IMR-90 (cell line): ENCODE measurements at regions not wholly inside any gene's neighbourhood (a gene's known extent, or its start where the extent isn't known, plus 50 kb on each side); places are given as distances from the start of the nearest gene placed in this dataset.

Experiments
- ATAC-seq: fragments of 200-7000 bp; cut with Tn5 transposase; 2 replicates; pipeline ENCODE4 v1.9.1; 2020; ENCODE audit warnings: low read depth, mild to moderate bottlenecking, moderate library complexity
- BruUV-seq: library from RNA; stranded (reverse); fragments of 400-500 nt; replicated peaks from 2 replicates; lab custom pipeline; 2021; lab: Mats Ljungman, UMichigan
- CTCF ChIA-PET: fragments of 300-600 bp; formaldehyde crosslinking; extraction: SDS; loops from one replicate; lab custom pipeline; 2021; ENCODE audit warnings: antibody characterized with exemption; lab: Yijun Ruan, JAX
- POLR2A ChIA-PET: fragments of 300-600 bp; sonication (Branson Sonifier 250); formaldehyde crosslinking; loops from one replicate; lab custom pipeline; 2022; ENCODE audit warnings: antibody characterized with exemption; ENCODE audit not compliant: unreplicated experiment; lab: Charles Lee
- DNase-seq: peaks from one replicate; pipeline ENCODE4 v3.0.0; 2013
- H2AFZ ChIP-seq: replicated peaks from 2 replicates; pipeline ENCODE3; 2013; ENCODE audit warnings: low read length, mild to moderate bottlenecking; ENCODE audit not compliant: poor library complexity
- H2AK5ac ChIP-seq: 2 replicates; pipeline ENCODE4 v1.6.1; 2013; ENCODE audit warnings: low read depth, low read length, inconsistent platforms
- H2AK9ac ChIP-seq: replicated peaks from 2 replicates; pipeline ENCODE3; 2013; ENCODE audit warnings: mild to moderate bottlenecking, low read depth, low read length, moderate library complexity; ENCODE audit not compliant: poor library complexity
- H2BK120ac ChIP-seq: 2 replicates; pipeline ENCODE4 v1.6.1; 2013; ENCODE audit warnings: low read depth, low read length, inconsistent platforms
- H2BK15ac ChIP-seq: 3 replicates; pipeline ENCODE4 v1.6.1; 2013; ENCODE audit warnings: low read depth, low read length, inconsistent platforms
- H2BK20ac ChIP-seq: 2 replicates; pipeline ENCODE4 v1.6.1; 2013; ENCODE audit warnings: low read depth, mild to moderate bottlenecking, inconsistent platforms, low read length, moderate library complexity
- H2BK5ac ChIP-seq: 2 replicates; pipeline ENCODE4 v1.6.1; 2013; ENCODE audit warnings: mild to moderate bottlenecking, low read depth, low read length, inconsistent platforms; ENCODE audit not compliant: poor library complexity, severe bottlenecking
- H3K14ac ChIP-seq: replicated peaks from 2 replicates; pipeline ENCODE4 v1.6.1; 2013; ENCODE audit warnings: low read depth, low read length, inconsistent platforms
- H3K18ac ChIP-seq: 2 replicates; pipeline ENCODE4 v1.6.1; 2013; ENCODE audit warnings: low read depth, low read length, control low read depth
- H3K23ac ChIP-seq: 2 replicates; pipeline ENCODE4 v1.6.1; 2013; ENCODE audit warnings: low read depth, low read length, inconsistent platforms
- H3K27ac ChIP-seq: 2 replicates; pipeline ENCODE4 v1.5.1; 2013; ENCODE audit warnings: mild to moderate bottlenecking, control low read depth, low read length; ENCODE audit not compliant: insufficient read depth
- H3K27me3 ChIP-seq: 2 replicates; pipeline ENCODE4 v1.6.1; 2013; ENCODE audit warnings: low read length; ENCODE audit not compliant: control insufficient read depth, insufficient read depth
- H3K36me3 ChIP-seq: 2 replicates; pipeline ENCODE4 v1.6.1; 2013; ENCODE audit warnings: low read length, mixed read lengths; ENCODE audit not compliant: control insufficient read depth, insufficient read depth
- H3K4ac ChIP-seq: 2 replicates; pipeline ENCODE4 v1.6.1; 2013; ENCODE audit warnings: low read depth, low read length, inconsistent platforms
- H3K4me1 ChIP-seq: 2 replicates; pipeline ENCODE4 v1.6.1; 2013; ENCODE audit warnings: low read length, mixed read lengths; ENCODE audit not compliant: control insufficient read depth, insufficient read depth
- H3K4me2 ChIP-seq: 2 replicates; pipeline ENCODE4 v1.6.1; 2013; ENCODE audit warnings: low read depth, mild to moderate bottlenecking, control low read depth, low read length, moderate library complexity
- H3K4me3 ChIP-seq: 2 replicates; pipeline ENCODE4 v1.5.1; 2013; ENCODE audit warnings: low read depth, mild to moderate bottlenecking, control low read depth, low read length, moderate library complexity; ENCODE audit not compliant: insufficient read depth
- H3K56ac ChIP-seq: 2 replicates; pipeline ENCODE4 v1.6.1; 2013; ENCODE audit warnings: low read length, inconsistent platforms; ENCODE audit not compliant: insufficient read depth; ENCODE audit errors: extremely low read depth
- H3K79me1 ChIP-seq, 2 experiments: 2 replicates each; pipeline ENCODE4 v1.6.1; 2013; ENCODE audit warnings: low read length in 2 of 2, inconsistent platforms in 1 of 2, low read depth in 1 of 2
- H3K9ac ChIP-seq: 2 replicates; pipeline ENCODE4 v1.6.1; 2013; ENCODE audit warnings: low read depth, low read length, control low read depth
- H3K9me1 ChIP-seq: 2 replicates; pipeline ENCODE4 v1.6.1; 2013; ENCODE audit warnings: low read length, inconsistent platforms; ENCODE audit not compliant: insufficient read depth
- H3K9me3 ChIP-seq: 2 replicates; pipeline ENCODE4 v1.6.1; 2013; ENCODE audit warnings: low read length; ENCODE audit not compliant: control insufficient read depth, insufficient read depth
- H4K20me1 ChIP-seq: 2 replicates; pipeline ENCODE4 v1.6.1; 2013; ENCODE audit warnings: low read length, inconsistent platforms; ENCODE audit not compliant: insufficient read depth
- H4K5ac ChIP-seq: 2 replicates; pipeline ENCODE4 v1.6.1; 2013; ENCODE audit warnings: mild to moderate bottlenecking, low read depth, low read length, control low read depth
- H4K8ac ChIP-seq, 2 experiments: 2 replicates each; pipeline ENCODE4 v1.6.1; 2013; ENCODE audit warnings: low read depth in 2 of 2, low read length in 2 of 2, control low read depth in 1 of 2, inconsistent platforms in 1 of 2
- H4K91ac ChIP-seq: 2 replicates; pipeline ENCODE4 v1.6.1; 2013; ENCODE audit warnings: low read depth, low read length, inconsistent platforms; ENCODE audit not compliant: insufficient read depth
- BHLHE40 ChIP-seq: fragments of 150-350 bp; IDR thresholded peaks from 2 replicates; pipeline ENCODE4 v1.6.1; 2016; ENCODE audit warnings: mild to moderate bottlenecking, low read depth, low read length
- CHD1 ChIP-seq: IDR thresholded peaks from 2 replicates; pipeline ENCODE4 v1.6.1; 2012; ENCODE audit warnings: low read depth, low read length, improper control_type of control experiment
- CTCF ChIP-seq: conservative IDR thresholded peaks from 2 replicates; pipeline ENCODE4 v1.5.1; 2012; ENCODE audit warnings: mild to moderate bottlenecking, low read depth, low read length, improper control_type of control experiment
- FOS ChIP-seq: fragments of 150-350 bp; IDR thresholded peaks from 2 replicates; pipeline ENCODE4 v1.6.1; 2016; ENCODE audit warnings: low read depth, low read length
- MAFK ChIP-seq: IDR thresholded peaks from 2 replicates; pipeline ENCODE4 v1.6.1; 2012; ENCODE audit warnings: low read depth, low read length, improper control_type of control experiment
- MAZ ChIP-seq: IDR thresholded peaks from 2 replicates; pipeline ENCODE4 v1.6.1; 2012; ENCODE audit warnings: low read depth, mild to moderate bottlenecking, low read length, improper control_type of control experiment, moderate library complexity, borderline replicate concordance
- MXI1 ChIP-seq: IDR thresholded peaks from 2 replicates; pipeline ENCODE4 v1.6.1; 2012; ENCODE audit warnings: low read depth, mild to moderate bottlenecking, low read length, moderate library complexity, borderline replicate concordance
- NFE2L2 ChIP-seq: fragments of 150-350 bp; IDR thresholded peaks from 2 replicates; pipeline ENCODE4 v1.6.1; 2016; ENCODE audit warnings: low read depth, mild to moderate bottlenecking, low read length
- POLR2A ChIP-seq: IDR thresholded peaks from 2 replicates; pipeline ENCODE4 v1.6.1; 2012; ENCODE audit warnings: mild to moderate bottlenecking, low read depth, low read length
- RAD21 ChIP-seq: IDR thresholded peaks from 2 replicates; pipeline ENCODE4 v1.6.1; 2012; ENCODE audit warnings: low read length, improper control_type of control experiment
- RCOR1 ChIP-seq: IDR thresholded peaks from 2 replicates; pipeline ENCODE4 v1.6.1; 2012; ENCODE audit warnings: mild to moderate bottlenecking, low read length, improper control_type of control experiment; ENCODE audit not compliant: insufficient replicate concordance
- RFX5 ChIP-seq: IDR thresholded peaks from 2 replicates; pipeline ENCODE4 v1.8.0; 2012; ENCODE audit warnings: low read depth, mild to moderate bottlenecking, low read length, moderate library complexity
- SMC3 ChIP-seq: fragments of 150-350 bp; IDR thresholded peaks from 2 replicates; pipeline ENCODE4 v1.6.1; 2016; ENCODE audit warnings: low read depth, mild to moderate bottlenecking, antibody characterized with exemption, low read length, moderate library complexity
- USF2 ChIP-seq: fragments of 150-350 bp; IDR thresholded peaks from 2 replicates; pipeline ENCODE4 v1.6.1; 2017; ENCODE audit warnings: mild to moderate bottlenecking, antibody characterized with exemption, low read length, low read depth
- WGBS, 2 experiments: methylation state at CpG; one replicate each; pipeline versions ENCODE4 v1.1.5 to v1.1.7; 2013; ENCODE audit warnings: missing lambda C conversion rate in 2 of 2; ENCODE audit not compliant: insufficient read length in 1 of 2; ENCODE audit errors: extremely low coverage in 2 of 2; 5-methylcytosine and 5-hydroxymethylcytosine counted together
- dilution Hi-C: fragments of 300-500 bp; cut with HindIII; formaldehyde crosslinking; loops from one replicate; pipeline ENCODE4 v1.14.3; 2018; ENCODE audit warnings: low sequenced_read_pairs; ENCODE audit not compliant: unreplicated experiment
- in situ Hi-C: fragments of 300-500 bp; cut with MboI; formaldehyde crosslinking; loops from 3 replicates; pipeline ENCODE4 v1.14.3; 2019; ENCODE audit warnings: low sequenced_read_pairs, inconsistent platforms, mixed read lengths
- intact Hi-C: fragments of 100-400 bp; cut with micrococcal nuclease; formaldehyde crosslinking; loops from 2 replicates; pipeline ENCODE4 v1.10.0; 2022
- TF ChIP-seq, protein P1 (sequence below): fragments of 150-350 bp; IDR thresholded peaks from 2 replicates; pipeline ENCODE4 v1.6.1; 2016; ENCODE audit warnings: low read depth, mild to moderate bottlenecking, low read length, moderate library complexity, borderline replicate concordance

DNA sequence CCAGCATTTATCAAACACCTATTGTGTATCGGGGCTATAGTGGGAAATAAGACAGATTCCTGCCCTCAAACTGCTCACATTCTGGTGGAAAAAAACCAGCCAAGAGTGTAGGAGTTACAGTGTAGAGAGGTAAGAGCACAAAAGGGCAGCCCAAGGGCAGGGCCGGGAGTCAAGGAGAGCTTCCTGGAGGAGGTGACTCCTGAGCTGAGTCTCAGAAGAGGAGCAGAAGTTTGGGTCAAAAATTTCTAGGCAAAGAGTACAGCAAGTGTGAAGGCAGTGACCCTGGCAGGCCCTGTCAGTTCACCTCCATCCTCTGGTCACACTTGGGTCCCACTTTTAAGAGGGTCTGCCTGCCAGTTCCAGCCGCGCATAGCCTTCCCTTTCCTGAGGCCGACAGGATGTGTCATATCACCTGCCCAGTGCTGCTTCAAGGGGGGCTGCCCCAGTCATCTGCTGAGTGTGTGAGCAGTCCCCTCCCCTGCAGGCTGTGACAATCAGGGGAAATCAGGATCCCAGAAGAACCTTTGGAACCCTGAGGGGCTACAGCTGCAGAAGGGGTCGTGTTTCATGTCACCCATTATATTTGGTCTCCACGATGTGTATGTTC lies 118.4 kb downstream of the GLI2 start:
- no peak for DNase-seq
- H2AK9ac ChIP-seq = no peak overlapping the region
- in situ Hi-C loops = no loop called here
- CTCF ChIA-PET = no interaction called here
- H3K4me3 ChIP-seq = no peak overlapping the region
- no peak overlapping the region for H3K27ac ChIP-seq
- no peak overlapping the region for H4K8ac ChIP-seq
- H3K9ac ChIP-seq = no peak overlapping the region
- 72% methylated on average over 5 of the region's 7 CpGs; no CpG with 5 or more reads in 1 of the 2 experiments for WGBS, 2 experiments
- intact Hi-C loops = no loop called here
- no peak overlapping the region for H2AK5ac ChIP-seq
- no peak overlapping the region for H2BK20ac ChIP-seq
- no peak overlapping the region for H3K18ac ChIP-seq
- peaks cover 35 to 95% of the 10 kb centered on the region in 2 experiments for H3K79me1 ChIP-seq
- no peak overlapping the region for H2AFZ ChIP-seq
- no peak overlapping the region for H3K14ac ChIP-seq
- no peaks in the 10 kb centered on the region for H3K27me3 ChIP-seq
- TF ChIP-seq RFX5 = no peak
- no peak for TF ChIP-seq FOS
- TF ChIP-seq MAZ = no peak
- TF ChIP-seq POLR2A = no peak
- TF ChIP-seq, protein P1, sequence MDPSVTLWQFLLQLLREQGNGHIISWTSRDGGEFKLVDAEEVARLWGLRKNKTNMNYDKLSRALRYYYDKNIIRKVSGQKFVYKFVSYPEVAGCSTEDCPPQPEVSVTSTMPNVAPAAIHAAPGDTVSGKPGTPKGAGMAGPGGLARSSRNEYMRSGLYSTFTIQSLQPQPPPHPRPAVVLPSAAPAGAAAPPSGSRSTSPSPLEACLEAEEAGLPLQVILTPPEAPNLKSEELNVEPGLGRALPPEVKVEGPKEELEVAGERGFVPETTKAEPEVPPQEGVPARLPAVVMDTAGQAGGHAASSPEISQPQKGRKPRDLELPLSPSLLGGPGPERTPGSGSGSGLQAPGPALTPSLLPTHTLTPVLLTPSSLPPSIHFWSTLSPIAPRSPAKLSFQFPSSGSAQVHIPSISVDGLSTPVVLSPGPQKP = no peak
- TF ChIP-seq MXI1 = no peak
- no peak for TF ChIP-seq CHD1
- TF ChIP-seq BHLHE40 = no peak
- TF ChIP-seq RAD21 = no peak
- TF ChIP-seq SMC3 = no peak
- no peak for TF ChIP-seq MAFK
- no peak for TF ChIP-seq USF2
- no peak for TF ChIP-seq NFE2L2
- no peak for TF ChIP-seq RCOR1
- TF ChIP-seq CTCF = no peak
- H3K4ac ChIP-seq = no peak overlapping the region
- dilution Hi-C loops = no loop called here
- no peak overlapping the region for H2BK5ac ChIP-seq
- peaks cover 40% of the 10 kb centered on the region for H3K9me1 ChIP-seq
- H4K91ac ChIP-seq = no peak overlapping the region
- H3K9me3 ChIP-seq = peaks cover 4% of the 10 kb centered on the region
- no peak for ATAC-seq
- no peak overlapping the region for H3K23ac ChIP-seq
- H3K56ac ChIP-seq = no peak overlapping the region
- H2BK120ac ChIP-seq = no peak overlapping the region
- no peak overlapping the region for H2BK15ac ChIP-seq
- POLR2A ChIA-PET = no interaction called here
- H3K36me3 ChIP-seq = peaks cover 6% of the 10 kb centered on the region
- BruUV-seq = no TSS peak
- H4K5ac ChIP-seq = no peak overlapping the region
- peaks cover 26% of the 10 kb centered on the region for H3K4me1 ChIP-seq
- no peak overlapping the region for H3K4me2 ChIP-seq
- peaks cover 76% of the 10 kb centered on the region for H4K20me1 ChIP-seq
